H9 (cell line): ENCODE measurements at regions not wholly inside any gene's neighbourhood (a gene's known extent, or its start where the extent isn't known, plus 50 kb on each side); places are given as distances from the start of the nearest gene placed in this dataset.

Experiments
- DNase-seq: peaks from one replicate; pipeline ENCODE4 v3.0.0-alpha.2; 2017
- H2AFZ ChIP-seq: one replicate; pipeline ENCODE4 v1.6.1; 2013; ENCODE audit warnings: mild to moderate bottlenecking, low read length, control low read depth, moderate library complexity
- H2AK5ac ChIP-seq: 2 replicates; pipeline ENCODE4 v1.6.1; 2013; ENCODE audit warnings: low read length, control low read depth, mixed read lengths; ENCODE audit not compliant: insufficient read length
- H2BK120ac ChIP-seq: one replicate; pipeline ENCODE4 v1.6.1; 2013; ENCODE audit warnings: low read depth, mild to moderate bottlenecking, low read length, control low read depth, inconsistent platforms; ENCODE audit not compliant: poor library complexity, severe bottlenecking
- H2BK12ac ChIP-seq: 2 replicates; pipeline ENCODE4 v1.6.1; 2013; ENCODE audit warnings: low read length, control low read depth, mixed read lengths, low read depth; ENCODE audit not compliant: insufficient read length
- H2BK15ac ChIP-seq: 2 replicates; pipeline ENCODE4 v1.6.1; 2013; ENCODE audit warnings: low read depth, low read length, control low read depth
- H2BK20ac ChIP-seq: one replicate; pipeline ENCODE4 v1.6.1; 2013; ENCODE audit warnings: low read depth, mild to moderate bottlenecking, low read length, control low read depth, inconsistent platforms; ENCODE audit not compliant: poor library complexity, severe bottlenecking
- H2BK5ac ChIP-seq: 2 replicates; pipeline ENCODE4 v1.6.1; 2013; ENCODE audit warnings: low read length, control low read depth, mixed read lengths; ENCODE audit not compliant: insufficient read length
- H3K14ac ChIP-seq: 2 replicates; pipeline ENCODE4 v1.6.1; 2013; ENCODE audit warnings: low read length, control low read depth; ENCODE audit not compliant: insufficient read depth
- H3K18ac ChIP-seq: 2 replicates; pipeline ENCODE4 v1.6.1; 2013; ENCODE audit warnings: low read depth, mild to moderate bottlenecking, mixed read lengths, low read length, control low read depth; ENCODE audit not compliant: insufficient read length
- H3K23ac ChIP-seq: 2 replicates; pipeline ENCODE4 v1.6.1; 2013; ENCODE audit warnings: low read length, control low read depth, mixed read lengths, low read depth; ENCODE audit not compliant: insufficient read length
- H3K23me2 ChIP-seq: 2 replicates; pipeline ENCODE4 v1.6.1; 2013; ENCODE audit warnings: low read depth, mild to moderate bottlenecking, mixed read lengths, low read length, control low read depth; ENCODE audit not compliant: insufficient read length, poor library complexity, severe bottlenecking
- H3K27ac ChIP-seq: 2 replicates; pipeline ENCODE4 v1.5.1; 2013; ENCODE audit warnings: low read length, control low read depth, mixed read lengths, low read depth; ENCODE audit not compliant: insufficient read length
- H3K27me3 ChIP-seq: 2 replicates; pipeline ENCODE4 v1.6.1; 2013; ENCODE audit warnings: low read length, control low read depth, inconsistent platforms; ENCODE audit not compliant: insufficient read depth
- H3K4ac ChIP-seq: 2 replicates; pipeline ENCODE4 v1.6.1; 2013; ENCODE audit warnings: low read depth, mild to moderate bottlenecking, control low read depth, inconsistent platforms, low read length, moderate library complexity
- H3K4me1 ChIP-seq: 2 replicates; pipeline ENCODE4 v1.6.1; 2013; ENCODE audit warnings: low read length, control low read depth, inconsistent platforms; ENCODE audit not compliant: insufficient read depth
- H3K4me2 ChIP-seq: 2 replicates; pipeline ENCODE4 v1.6.1; 2013; ENCODE audit warnings: low read length, control low read depth, mixed read lengths; ENCODE audit not compliant: insufficient read length, insufficient read depth
- H3K56ac ChIP-seq: 2 replicates; pipeline ENCODE4 v1.6.1; 2013; ENCODE audit warnings: low read depth, mild to moderate bottlenecking, mixed read lengths, low read length, control low read depth; ENCODE audit not compliant: insufficient read length
- H3K79me1 ChIP-seq: 2 replicates; pipeline ENCODE4 v1.6.1; 2013; ENCODE audit warnings: low read depth, mild to moderate bottlenecking, moderate library complexity, low read length, control low read depth, inconsistent platforms; ENCODE audit not compliant: insufficient read depth, poor library complexity, severe bottlenecking
- H3K79me2 ChIP-seq: 2 replicates; pipeline ENCODE4 v1.6.1; 2013; ENCODE audit warnings: low read length, control low read depth, inconsistent platforms; ENCODE audit not compliant: insufficient read depth
- H3K9ac ChIP-seq: 2 replicates; pipeline ENCODE4 v1.6.1; 2013; ENCODE audit warnings: low read length, control low read depth, mixed read lengths; ENCODE audit not compliant: insufficient read length; ENCODE audit errors: extremely low read depth
- H3K9me3 ChIP-seq: one replicate; pipeline ENCODE4 v1.6.1; 2013; ENCODE audit warnings: low read depth, low read length, inconsistent platforms; ENCODE audit not compliant: control insufficient read depth
- H3T11ph ChIP-seq: one replicate; pipeline ENCODE4 v1.6.1; 2013; ENCODE audit warnings: mild to moderate bottlenecking, low read length, control low read depth, inconsistent platforms
- H4K20me1 ChIP-seq: one replicate; pipeline ENCODE4 v1.6.1; 2013; ENCODE audit not compliant: control insufficient read depth, insufficient read length, insufficient read depth
- H4K5ac ChIP-seq: 2 replicates; pipeline ENCODE4 v1.6.1; 2013; ENCODE audit warnings: low read depth, mild to moderate bottlenecking, mixed read lengths, low read length, control low read depth; ENCODE audit not compliant: insufficient read length
- H4K8ac ChIP-seq: replicated peaks from 2 replicates; pipeline ENCODE4 v1.6.1; 2013; ENCODE audit warnings: low read length, control low read depth, mixed read lengths, low read depth; ENCODE audit not compliant: insufficient read length
- H4K91ac ChIP-seq: 2 replicates; pipeline ENCODE4 v1.6.1; 2013; ENCODE audit warnings: low read depth, mild to moderate bottlenecking, moderate library complexity, mixed read lengths, low read length, control low read depth; ENCODE audit not compliant: insufficient read length
- H3K27ac Mint-ChIP-seq, 3 experiments: 2 replicates in 2 of 3; 3 replicates in 1 of 3; pipeline ENCODE4 v1.8.0; 2020 to 2021; ENCODE audit warnings: mixed read lengths in 3 of 3, mild to moderate bottlenecking in 1 of 3, moderate library complexity in 1 of 3
- H3K27me3 Mint-ChIP-seq: 2 replicates; pipeline ENCODE4 v1.8.0; 2021; ENCODE audit warnings: low read depth, mild to moderate bottlenecking, moderate library complexity, mixed read lengths
- H3K36me3 Mint-ChIP-seq, 3 experiments: 2 replicates in 2 of 3; 3 replicates in 1 of 3; pipeline ENCODE4 v1.8.0; 2020 to 2021; ENCODE audit warnings: low read depth in 3 of 3, mixed read lengths in 3 of 3; ENCODE audit not compliant: insufficient read depth in 1 of 3
- H3K4me1 Mint-ChIP-seq, 2 experiments: 2 replicates each; pipeline ENCODE4 v1.8.0; 2020; ENCODE audit warnings: mixed read lengths in 2 of 2
- H3K4me3 Mint-ChIP-seq, 2 experiments: 2 replicates in 1 of 2; 3 replicates in 1 of 2; pipeline ENCODE4 v1.8.0; 2020 to 2021; ENCODE audit warnings: mild to moderate bottlenecking in 2 of 2, mixed read lengths in 2 of 2, moderate library complexity in 1 of 2
- H3K9me3 Mint-ChIP-seq, 2 experiments: 2 replicates in 1 of 2; 3 replicates in 1 of 2; pipeline ENCODE4 v1.8.0; 2020; ENCODE audit warnings: mild to moderate bottlenecking in 2 of 2, mixed read lengths in 2 of 2, moderate library complexity in 1 of 2
- CTCF ChIP-seq: fragments of 200-600 bp; sonication (generic); conservative IDR thresholded peaks from 3 replicates; pipeline ENCODE4 v1.8.0; 2021; ENCODE audit warnings: antibody characterized with exemption, mild to moderate bottlenecking
- WGBS: extraction: QIAGEN DNeasy Blood & Tissue Kit; methylation state at CpG from one replicate; pipeline ENCODE4 v1.1.7; 2013; ENCODE audit warnings: missing lambda C conversion rate, low lambda C conversion rate, mixed read lengths; ENCODE audit not compliant: insufficient read length; ENCODE audit errors: extremely low coverage; 5-methylcytosine and 5-hydroxymethylcytosine counted together

- no peak overlapping the region for H2AK5ac ChIP-seq
- no peak overlapping the region for H3K4me2 ChIP-seq
- no peak overlapping the region for H2BK5ac ChIP-seq
- no peak overlapping the region for H2BK12ac ChIP-seq
- H3K4ac ChIP-seq, result no peak overlapping the region
- H4K20me1 ChIP-seq, result no peaks in the 10 kb centered on the region
- no peak overlapping the region for H4K91ac ChIP-seq
- no peaks in the 10 kb centered on the region for H3K23me2 ChIP-seq
- H3K79me1 ChIP-seq, result no peaks in the 10 kb centered on the region
- H3K23ac ChIP-seq, result no peak overlapping the region
- H3K18ac ChIP-seq, result no peak overlapping the region
- H3K27me3 ChIP-seq, result no peaks in the 10 kb centered on the region
- H2BK120ac ChIP-seq, result no peak overlapping the region
- no CpG with 5 or more reads among the region's 2 CpGs for WGBS
- H3T11ph ChIP-seq, result no peak overlapping the region
- H2AFZ ChIP-seq, result no peak overlapping the region
- Mint-ChIP-seq H3K27me3 (no peaks in the 10 kb centered on the region), H3K4me1 (peaks cover 7 to 15% of the 10 kb centered on the region in 2 experiments), H3K27ac (no peak overlapping the region), H3K9me3 (no peaks in the 10 kb centered on the region), H3K36me3 (no peaks in the 10 kb centered on the region), H3K4me3 (no peak overlapping the region)
- no peaks in the 10 kb centered on the region for H3K79me2 ChIP-seq
- H3K4me1 ChIP-seq, result no peaks in the 10 kb centered on the region
- no peak for TF ChIP-seq CTCF
- no peak overlapping the region for H3K14ac ChIP-seq
- no peak overlapping the region for H2BK15ac ChIP-seq
- no peak overlapping the region for H3K56ac ChIP-seq
- no peak overlapping the region for H3K9ac ChIP-seq
- no peak overlapping the region for H2BK20ac ChIP-seq
- no peaks in the 10 kb centered on the region for H3K9me3 ChIP-seq
- no peak for DNase-seq
- no peak overlapping the region for H4K8ac ChIP-seq
- H3K27ac ChIP-seq, result no peak overlapping the region
- no peak overlapping the region for H4K5ac ChIP-seq
Measured at GRCh38 chr3:193029800-193030199, 112.1 kb upstream of the MB21D2 start.
